ENCODE measurements at regions not wholly inside any gene's neighbourhood (a gene's known extent, or its start where the extent isn't known, plus 50 kb on each side); places are given as distances from the start of the nearest gene placed in this dataset.

- DNase-seq = no peak
These were observed 52.8 kb downstream of the FAM43A start for GRCh38 chr3:194738254-194739093.

GRCh38 chr3:194739498-194740284, 54.0 kb downstream of the FAM43A start:
- DNase-seq = no peak

GRCh38 chr3:194740859-194741491, 55.3 kb downstream of the FAM43A start:
- no peak for DNase-seq

GRCh38 chr3:194741916-194742315, 56.2 kb downstream of the FAM43A start:
- no peak for DNase-seq

- no peak for DNase-seq
These were observed 59.1 kb downstream of the FAM43A start for GRCh38 chr3:194744826-194745225.

- no peak for DNase-seq
These were observed 59.9 kb downstream of the FAM43A start for GRCh38 chr3:194745422-194746184.

GRCh38 chr3:194748225-194748624, 62.5 kb downstream of the FAM43A start:
- DNase-seq = no peak

- DNase-seq = no peak
These were observed 64.2 kb downstream of the FAM43A start for GRCh38 chr3:194749631-194750490.

GRCh38 chr3:194750491-194750828, 64.8 kb downstream of the FAM43A start:
- DNase-seq = no peak

GRCh38 chr3:194755671-194756459, 70.2 kb downstream of the FAM43A start:
- no peak for DNase-seq

- DNase-seq = no peak
These were observed 70.7 kb downstream of the FAM43A start for GRCh38 chr3:194756460-194756779.

GRCh38 chr3:194756791-194757325, 71.2 kb downstream of the FAM43A start:
- no peak for DNase-seq

- DNase-seq = peak; percentile 94
These were observed 72.0 kb downstream of the FAM43A start for GRCh38 chr3:194757647-194758061.

- no peak for DNase-seq
These were observed 73.0 kb downstream of the FAM43A start for GRCh38 chr3:194758716-194759115.

GRCh38 chr3:194760494-194761137, 74.9 kb downstream of the FAM43A start:
- DNase-seq = peak; percentile 44

GRCh38 chr3:194761384-194761783, 75.7 kb downstream of the FAM43A start:
- no peak for DNase-seq

- no peak for DNase-seq
These were observed 81.2 kb downstream of the FAM43A start for GRCh38 chr3:194766845-194767244.

GRCh38 chr3:194767446-194768207, 81.9 kb downstream of the FAM43A start:
- no peak for DNase-seq

GRCh38 chr3:194768586-194768985, 82.9 kb downstream of the FAM43A start:
- no peak for DNase-seq
